C4-2B (cell line): ENCODE measurements at regions not wholly inside any gene's neighbourhood (a gene's known extent, or its start where the extent isn't known, plus 50 kb on each side); places are given as distances from the start of the nearest gene placed in this dataset.

ENCODE experiments used
- ZFX ChIP-seq: fragments of 450-650 bp; IDR thresholded peaks from 2 replicates; pipeline ENCODE4 v1.6.1; 2017
- TF ChIP-seq, protein P1 (sequence below): fragments of 450-650 bp; conservative IDR thresholded peaks from 2 replicates; pipeline ENCODE4 v1.5.1; 2017; ENCODE audit warnings: mild to moderate bottlenecking

DNA sequence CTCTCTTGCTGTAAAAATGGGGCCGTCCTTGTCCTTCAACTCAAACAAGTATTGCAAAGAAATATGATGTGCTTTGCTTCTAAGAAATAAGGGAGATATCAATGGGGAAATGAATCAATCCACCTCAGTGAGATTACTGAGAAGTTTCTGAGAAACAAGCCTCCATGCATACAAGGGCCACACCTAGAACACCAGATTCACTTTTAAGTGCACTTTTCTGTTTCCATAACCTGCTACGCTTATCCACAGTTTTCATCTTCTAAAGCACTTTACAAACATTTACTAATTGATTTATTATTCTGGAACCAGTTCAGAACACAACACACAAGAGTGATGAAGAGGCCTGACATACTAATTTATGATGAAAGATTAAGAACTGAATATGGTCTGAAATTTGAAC, 54.0 kb upstream of the BOD1L1 start:
- TF ChIP-seq, protein P1, sequence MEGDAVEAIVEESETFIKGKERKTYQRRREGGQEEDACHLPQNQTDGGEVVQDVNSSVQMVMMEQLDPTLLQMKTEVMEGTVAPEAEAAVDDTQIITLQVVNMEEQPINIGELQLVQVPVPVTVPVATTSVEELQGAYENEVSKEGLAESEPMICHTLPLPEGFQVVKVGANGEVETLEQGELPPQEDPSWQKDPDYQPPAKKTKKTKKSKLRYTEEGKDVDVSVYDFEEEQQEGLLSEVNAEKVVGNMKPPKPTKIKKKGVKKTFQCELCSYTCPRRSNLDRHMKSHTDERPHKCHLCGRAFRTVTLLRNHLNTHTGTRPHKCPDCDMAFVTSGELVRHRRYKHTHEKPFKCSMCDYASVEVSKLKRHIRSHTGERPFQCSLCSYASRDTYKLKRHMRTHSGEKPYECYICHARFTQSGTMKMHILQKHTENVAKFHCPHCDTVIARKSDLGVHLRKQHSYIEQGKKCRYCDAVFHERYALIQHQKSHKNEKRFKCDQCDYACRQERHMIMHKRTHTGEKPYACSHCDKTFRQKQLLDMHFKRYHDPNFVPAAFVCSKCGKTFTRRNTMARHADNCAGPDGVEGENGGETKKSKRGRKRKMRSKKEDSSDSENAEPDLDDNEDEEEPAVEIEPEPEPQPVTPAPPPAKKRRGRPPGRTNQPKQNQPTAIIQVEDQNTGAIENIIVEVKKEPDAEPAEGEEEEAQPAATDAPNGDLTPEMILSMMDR: no peak
- TF ChIP-seq ZFX: no peak
